Esophagus muscularis mucosa (tissue), 4 donors: ENCODE measurements at regions not wholly inside any gene's neighbourhood (a gene's known extent, or its start where the extent isn't known, plus 50 kb on each side); places are given as distances from the start of the nearest gene placed in this dataset.

Experiments used
- DNase-seq: peaks from one replicate; pipeline ENCODE4 v3.0.0-alpha.2; 2017; ENCODE audit errors: extremely low spot score
- H3K27ac ChIP-seq, 4 donors: fragments of 200-600 bp; sonication (generic); replicated peaks in 1 of 4; 1 replicate in 3 of 4; 2 replicates in 1 of 4; pipeline ENCODE4 v1.5.1; 2016 to 2019; ENCODE audit warnings: mild to moderate bottlenecking in 1 of 4
- H3K27me3 ChIP-seq, 4 donors: fragments of 200-600 bp; sonication (generic); one replicate each; pipeline versions ENCODE4 v1.5.1 to v1.6.0; 2016 to 2019
- H3K36me3 ChIP-seq, 4 donors: fragments of 200-600 bp; sonication (generic); one replicate each; pipeline ENCODE4 v1.5.1; 2016 to 2019
- H3K4me1 ChIP-seq, 4 donors: fragments of 200-600 bp; sonication (generic); one replicate each; pipeline ENCODE4 v1.5.1; 2016 to 2019
- H3K4me3 ChIP-seq, 4 donors: fragments of 200-600 bp; sonication (generic); 1 replicate in 2 of 4; 2 replicates in 2 of 4; pipeline ENCODE4 v1.5.1; 2016 to 2019; ENCODE audit warnings: mild to moderate bottlenecking in 4 of 4, moderate library complexity in 1 of 4
- H3K9me3 ChIP-seq, 4 donors: fragments of 200-600 bp; sonication (generic); 1 replicate in 3 of 4; 2 replicates in 1 of 4; pipeline ENCODE4 v1.5.1; 2016 to 2019
- CTCF ChIP-seq, 3 experiments: fragments of 200-600 bp in 2 of 3; fragments of 450-650 bp in 1 of 3; sonication (generic) in 2 of 3; IDR thresholded peaks; one replicate each; pipeline ENCODE4 v1.5.1; 2017 to 2019; ENCODE audit warnings: antibody characterized with exemption in 3 of 3, mild to moderate bottlenecking in 2 of 3, moderate library complexity in 1 of 3
- EP300 ChIP-seq: sonication (generic); formaldehyde crosslinking; IDR thresholded peaks from one replicate; pipeline ENCODE4 v1.6.1; 2017; ENCODE audit warnings: antibody characterized with exemption
- POLR2A ChIP-seq: fragments of 450-650 bp; IDR thresholded peaks from one replicate; pipeline ENCODE4 v1.6.1; 2017; ENCODE audit warnings: antibody characterized with exemption, moderate library complexity, mild to moderate bottlenecking, low read depth
- POLR2AphosphoS5 ChIP-seq, 2 donors: sonication (generic); formaldehyde crosslinking; IDR thresholded peaks; one replicate each; pipeline ENCODE4 v1.6.1; 2017; ENCODE audit warnings: antibody characterized with exemption in 2 of 2
- WGBS: methylation state at CpG from one replicate; pipeline ENCODE4 v1.1.5; 2018; 5-methylcytosine and 5-hydroxymethylcytosine counted together
- intact Hi-C: fragments of 100-400 bp; cut with DNase I; formaldehyde crosslinking; loops from one replicate; pipeline ENCODE4 v1.15.1; 2023

GRCh38 chr11:116375221-116375620, 397.6 kb downstream of the BUD13 start:
- Histone ChIP-seq H3K9me3 (no peaks in the 10 kb centered on the region), H3K27me3 (peaks cover 0 to 21% (median 0%) of the 10 kb centered on the region in 4 donors), H3K4me1 (no peaks in the 10 kb centered on the region), H3K36me3 (no peaks in the 10 kb centered on the region), H3K4me3 (no peak overlapping the region), H3K27ac (no peak overlapping the region)
- TF ChIP-seq POLR2AphosphoS5 (IDR thresholded peaks at IDR 0.05) (no peak), EP300 (no peak), POLR2A (no peak), CTCF (IDR thresholded peaks at IDR 0.05) (no peak)
- WGBS: 90% methylated on average over 1 of the region's 1 CpG
- no peak for DNase-seq
- intact Hi-C loops: no loop called here

GRCh38 chr11:116374085-116374484, 398.7 kb downstream of the BUD13 start:
- H3K36me3 ChIP-seq: no peaks in the 10 kb centered on the region
- no peak overlapping the region for H3K4me3 ChIP-seq
- no peak for TF ChIP-seq CTCF (IDR thresholded peaks at IDR 0.05)
- no peak for TF ChIP-seq EP300
- TF ChIP-seq POLR2A: no peak
- TF ChIP-seq POLR2AphosphoS5 (IDR thresholded peaks at IDR 0.05): no peak
- peaks cover 0 to 21% (median 0%) of the 10 kb centered on the region in 4 donors for H3K27me3 ChIP-seq
- no peak overlapping the region for H3K27ac ChIP-seq
- WGBS: 94% methylated on average over 1 of the region's 1 CpG
- no peaks in the 10 kb centered on the region for H3K9me3 ChIP-seq
- no peaks in the 10 kb centered on the region for H3K4me1 ChIP-seq
- intact Hi-C loops: no loop called here
- no peak for DNase-seq

GRCh38 chr11:116373104-116373944, 399.5 kb downstream of the BUD13 start:
- intact Hi-C loops: no loop called here
- DNase-seq: no peak
- no peak for TF ChIP-seq POLR2AphosphoS5 (IDR thresholded peaks at IDR 0.05)
- no peak for TF ChIP-seq POLR2A
- no peak for TF ChIP-seq CTCF (IDR thresholded peaks at IDR 0.05)
- no peak for TF ChIP-seq EP300
- 70% methylated on average over 10 of the region's 10 CpGs for WGBS
- H3K27me3 ChIP-seq: peaks cover 0 to 20% (median 0%) of the 10 kb centered on the region in 4 donors
- H3K4me1 ChIP-seq: no peaks in the 10 kb centered on the region
- H3K27ac ChIP-seq: no peak overlapping the region
- H3K4me3 ChIP-seq: no peak overlapping the region
- H3K36me3 ChIP-seq: no peaks in the 10 kb centered on the region
- H3K9me3 ChIP-seq: no peaks in the 10 kb centered on the region

GRCh38 chr11:116371146-116371545, 401.6 kb downstream of the BUD13 start:
- intact Hi-C loops: no loop called here
- 56% methylated on average over 3 of the region's 3 CpGs for WGBS
- no peaks in the 10 kb centered on the region for H3K4me1 ChIP-seq
- H3K27me3 ChIP-seq: peaks cover 0 to 1% (median 0%) of the 10 kb centered on the region in 4 donors
- no peaks in the 10 kb centered on the region for H3K9me3 ChIP-seq
- H3K4me3 ChIP-seq: no peak overlapping the region
- TF ChIP-seq EP300 (no peak), POLR2AphosphoS5 (IDR thresholded peaks at IDR 0.05) (no peak), POLR2A (no peak), CTCF (IDR thresholded peaks at IDR 0.05) (no peak)
- no peaks in the 10 kb centered on the region for H3K36me3 ChIP-seq
- H3K27ac ChIP-seq: no peak overlapping the region
- DNase-seq: no peak
